HUES64 (cell line): ENCODE measurements at regions not wholly inside any gene's neighbourhood (a gene's known extent, or its start where the extent isn't known, plus 50 kb on each side); places are given as distances from the start of the nearest gene placed in this dataset.
"Not testable (repeated sequence)": the region's sequence is repeated elsewhere in the genome, so short reads cannot be mapped to it uniquely, and the experiment has no call there.

Source experiments
- H3K27ac ChIP-seq: 2 replicates; pipeline ENCODE4 v1.7.0; 2013; ENCODE audit warnings: low read depth, low read length, inconsistent platforms
- H3K27me3 ChIP-seq: 2 replicates; pipeline ENCODE4 v1.6.1; 2013; ENCODE audit warnings: mild to moderate bottlenecking, low read length; ENCODE audit not compliant: insufficient read depth
- H3K36me3 ChIP-seq: 2 replicates; pipeline ENCODE4 v1.6.1; 2013; ENCODE audit warnings: mild to moderate bottlenecking, low read length; ENCODE audit not compliant: insufficient read depth
- H3K4me1 ChIP-seq: 2 replicates; pipeline ENCODE4 v1.6.1; 2013; ENCODE audit warnings: mild to moderate bottlenecking, low read length, moderate library complexity; ENCODE audit not compliant: insufficient read depth
- H3K4me3 ChIP-seq: 2 replicates; pipeline ENCODE4 v1.5.1; 2013; ENCODE audit warnings: mild to moderate bottlenecking, low read length, moderate library complexity
- H3K9ac ChIP-seq: 2 replicates; pipeline ENCODE4 v1.6.1; 2013; ENCODE audit warnings: mild to moderate bottlenecking, low read depth, low read length
- H3K9me3 ChIP-seq: 2 replicates; pipeline ENCODE4 v1.6.1; 2013; ENCODE audit warnings: low read depth, low read length; ENCODE audit not compliant: insufficient read depth
- WGBS: fragments of 150-250, 120-280 bp; methylation state at CpG from one replicate; pipeline ENCODE4 v1.1.7; 2013; ENCODE audit warnings: missing lambda C conversion rate; 5-methylcytosine and 5-hydroxymethylcytosine counted together

GRCh38 chr16:87044829-87045228 lies 272.4 kb downstream of the C16orf95 start:
- no peaks in the 10 kb centered on the region for H3K36me3 ChIP-seq
- no peaks in the 10 kb centered on the region for H3K9me3 ChIP-seq
- H3K4me3 ChIP-seq, result no peak overlapping the region
- no peak overlapping the region for H3K27ac ChIP-seq
- 0 out of 2 replicates have a peak, but pooled peaks cover 8% of the 10 kb centered on the region for H3K4me1 ChIP-seq
- WGBS, result 89% methylated on average over 11 of the region's 11 CpGs
- no peaks in the 10 kb centered on the region for H3K27me3 ChIP-seq
- no peak overlapping the region for H3K9ac ChIP-seq

- no peaks in the 10 kb centered on the region for H3K9me3 ChIP-seq
- no peak overlapping the region for H3K9ac ChIP-seq
- H3K4me1 ChIP-seq, result 0 out of 2 replicates have a peak, but pooled peaks cover 8% of the 10 kb centered on the region
- WGBS, result 92% methylated on average over 25 of the region's 25 CpGs
- H3K27ac ChIP-seq, result no peak overlapping the region
- no peaks in the 10 kb centered on the region for H3K36me3 ChIP-seq
- H3K27me3 ChIP-seq, result no peaks in the 10 kb centered on the region
- H3K4me3 ChIP-seq, result no peak overlapping the region
Measured at GRCh38 chr16:87045466-87046216, 271.6 kb downstream of the C16orf95 start.

DNA sequence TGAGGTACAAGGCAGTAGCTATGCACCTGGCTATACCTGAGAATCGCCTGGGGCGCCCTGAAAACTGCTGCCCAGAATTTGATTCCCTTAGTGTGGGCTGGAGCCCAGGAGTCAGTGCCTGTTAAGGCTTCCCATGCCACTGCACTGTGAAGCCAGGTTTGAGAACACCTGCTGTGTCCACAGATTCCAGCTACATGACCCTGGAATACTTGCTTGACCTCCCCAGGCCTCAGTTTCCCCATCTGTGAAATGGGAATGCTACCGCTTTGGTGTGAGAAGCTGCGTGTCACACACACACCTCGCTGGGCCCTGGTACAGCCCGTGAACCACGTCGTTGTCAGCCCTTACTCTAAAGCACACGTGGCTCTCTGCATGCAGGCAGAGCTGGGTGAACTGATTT lies 271.0 kb downstream of the C16orf95 start:
- 93% methylated on average over 9 of the region's 9 CpGs for WGBS
- no peaks in the 10 kb centered on the region for H3K27me3 ChIP-seq
- H3K4me3 ChIP-seq, result no peak overlapping the region
- H3K4me1 ChIP-seq, result 0 out of 2 replicates have a peak, but pooled peaks cover 8% of the 10 kb centered on the region
- no peak overlapping the region for H3K27ac ChIP-seq
- H3K9me3 ChIP-seq, result no peaks in the 10 kb centered on the region
- H3K9ac ChIP-seq, result no peak overlapping the region
- no peaks in the 10 kb centered on the region for H3K36me3 ChIP-seq

GRCh38 chr16:87047221-87048037 lies 269.8 kb downstream of the C16orf95 start:
- Histone ChIP-seq H3K9ac (no peak overlapping the region), H3K27me3 (no peaks in the 10 kb centered on the region), H3K9me3 (no peaks in the 10 kb centered on the region), H3K36me3 (no peaks in the 10 kb centered on the region), H3K4me3 (no peak overlapping the region), H3K27ac (no peak overlapping the region), H3K4me1 (0 out of 2 replicates have a peak, but pooled peaks cover 8% of the 10 kb centered on the region)
- WGBS, result 61% methylated on average over 13 of the region's 13 CpGs

GRCh38 chr16:87048038-87048729 lies 269.0 kb downstream of the C16orf95 start:
- 88% methylated on average over 9 of the region's 9 CpGs for WGBS
- no peaks in the 10 kb centered on the region for H3K27me3 ChIP-seq

GRCh38 chr16:87048730-87049115 lies 268.5 kb downstream of the C16orf95 start:
- no peak overlapping the region for H3K4me3 ChIP-seq
- no peaks in the 10 kb centered on the region for H3K9me3 ChIP-seq
- H3K36me3 ChIP-seq, result no peaks in the 10 kb centered on the region
- H3K9ac ChIP-seq, result no peak overlapping the region
- H3K27ac ChIP-seq, result no peak overlapping the region
- 0 out of 2 replicates have a peak, but pooled peaks cover 8% of the 10 kb centered on the region for H3K4me1 ChIP-seq
- WGBS, result 94% methylated on average over 8 of the region's 8 CpGs
- no peaks in the 10 kb centered on the region for H3K27me3 ChIP-seq

More at GRCh38 chr16:87048038-87048729, 269.0 kb downstream of the C16orf95 start:
- Histone ChIP-seq H3K36me3 (no peaks in the 10 kb centered on the region), H3K9ac (no peak overlapping the region), H3K4me3 (no peak overlapping the region), H3K27ac (no peak overlapping the region), H3K4me1 (0 out of 2 replicates have a peak, but pooled peaks cover 8% of the 10 kb centered on the region), H3K9me3 (no peaks in the 10 kb centered on the region)

DNA sequence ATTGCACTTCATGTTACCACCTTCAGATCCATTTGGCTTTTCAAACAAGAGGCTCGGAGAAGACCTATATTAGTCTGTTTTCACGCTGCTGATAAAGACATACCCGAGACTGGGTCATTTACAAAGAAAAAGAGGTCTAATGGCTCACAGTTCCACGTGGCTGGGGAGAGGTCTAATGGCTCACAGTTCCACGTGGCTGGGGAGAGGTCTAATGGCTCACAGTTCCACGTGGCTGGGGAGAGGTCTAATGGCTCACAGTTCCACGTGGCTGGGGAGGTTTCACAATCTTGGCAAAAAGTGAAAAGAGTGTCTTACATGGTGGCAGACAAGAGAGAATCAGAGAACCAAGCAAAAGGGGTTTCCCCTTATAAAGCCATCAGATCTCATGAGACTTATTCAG lies 268.0 kb downstream of the C16orf95 start:
- 74% methylated on average over 7 of the region's 7 CpGs for WGBS
- not testable (repeated sequence) for H3K9me3 ChIP-seq, H3K36me3 ChIP-seq, H3K27me3 ChIP-seq, H3K4me1 ChIP-seq, H3K4me3 ChIP-seq, H3K9ac ChIP-seq, H3K27ac ChIP-seq

DNA sequence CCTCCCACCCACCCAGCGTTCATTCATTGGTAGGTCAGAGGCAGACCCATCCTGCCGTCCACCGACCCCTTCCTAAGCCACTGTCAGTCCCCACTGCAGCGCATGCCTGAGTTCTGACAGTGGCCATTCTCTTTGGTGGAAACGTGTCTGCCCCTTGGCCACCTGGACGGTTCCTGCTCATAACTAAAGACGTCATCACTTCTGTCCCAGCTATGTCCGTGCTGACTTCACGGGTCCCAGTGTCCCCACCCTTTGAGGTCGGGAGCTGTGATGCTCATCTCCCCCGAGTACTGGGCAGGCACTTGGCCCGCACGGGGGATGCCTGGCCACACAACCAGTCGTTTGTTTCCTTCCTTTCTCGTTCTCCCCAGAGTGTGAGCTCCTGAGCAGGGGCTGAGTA lies 267.1 kb downstream of the C16orf95 start:
- no peaks in the 10 kb centered on the region for H3K36me3 ChIP-seq
- 90% methylated on average over 15 of the region's 15 CpGs for WGBS

DNA sequence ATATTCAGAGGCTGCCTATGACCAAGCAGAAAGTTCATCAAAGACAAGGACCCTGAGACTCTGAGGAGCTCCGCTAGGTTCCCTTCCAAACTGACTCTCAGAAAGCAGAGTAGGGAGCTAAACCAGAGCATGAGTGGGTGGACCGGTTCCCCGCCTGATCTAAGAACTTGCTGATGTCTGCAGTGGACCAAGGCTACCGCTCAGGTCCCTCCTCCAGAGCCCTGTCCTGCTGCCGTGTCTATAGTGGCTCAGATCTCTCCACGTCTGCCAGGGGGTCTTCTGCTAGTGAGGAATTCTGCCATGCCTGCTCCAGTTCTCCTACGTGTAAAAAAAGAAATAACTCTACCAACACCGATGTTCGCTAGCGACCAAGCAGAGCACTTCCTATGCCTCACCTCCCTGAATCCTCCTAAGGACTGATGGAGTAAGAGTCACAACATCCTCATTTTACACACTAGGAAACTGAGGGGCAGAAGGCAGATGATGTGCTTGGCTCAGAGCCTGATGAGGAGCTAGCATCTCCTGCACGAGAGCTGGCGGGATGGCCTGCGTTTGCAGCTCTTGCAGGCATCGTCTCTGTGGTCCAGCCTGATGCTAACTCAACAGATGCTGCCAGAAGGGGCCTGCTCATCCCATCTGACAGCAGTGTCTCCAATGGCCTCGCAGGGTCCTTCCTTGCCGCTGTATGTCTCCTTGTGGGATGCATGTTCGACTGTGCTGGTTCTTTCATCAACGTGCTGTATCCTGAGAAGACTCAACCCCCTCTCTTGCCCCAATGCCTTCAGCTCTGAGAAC lies 265.5 kb downstream of the C16orf95 start:
- Histone ChIP-seq H3K9me3 (peaks cover 11% of the 10 kb centered on the region), H3K4me1 (0 out of 2 replicates have a peak, but pooled peaks cover 6% of the 10 kb centered on the region), H3K27me3 (peaks cover 3% of the 10 kb centered on the region; the same call in 1 of the 2 replicates), H3K4me3 (no peak overlapping the region), H3K27ac (no peak overlapping the region), H3K9ac (no peak overlapping the region), H3K36me3 (no peaks in the 10 kb centered on the region)
- WGBS, result 94% methylated on average over 18 of the region's 18 CpGs

More for the DNA sequence above, 267.1 kb downstream of the C16orf95 start:
- H3K27me3 ChIP-seq, result peaks cover 3% of the 10 kb centered on the region; the same call in 1 of the 2 replicates
- peaks cover 11% of the 10 kb centered on the region for H3K9me3 ChIP-seq
- H3K4me1 ChIP-seq, result 0 out of 2 replicates have a peak, but pooled peaks cover 8% of the 10 kb centered on the region
- H3K4me3 ChIP-seq, result no peak overlapping the region
- no peak overlapping the region for H3K27ac ChIP-seq
- no peak overlapping the region for H3K9ac ChIP-seq

DNA sequence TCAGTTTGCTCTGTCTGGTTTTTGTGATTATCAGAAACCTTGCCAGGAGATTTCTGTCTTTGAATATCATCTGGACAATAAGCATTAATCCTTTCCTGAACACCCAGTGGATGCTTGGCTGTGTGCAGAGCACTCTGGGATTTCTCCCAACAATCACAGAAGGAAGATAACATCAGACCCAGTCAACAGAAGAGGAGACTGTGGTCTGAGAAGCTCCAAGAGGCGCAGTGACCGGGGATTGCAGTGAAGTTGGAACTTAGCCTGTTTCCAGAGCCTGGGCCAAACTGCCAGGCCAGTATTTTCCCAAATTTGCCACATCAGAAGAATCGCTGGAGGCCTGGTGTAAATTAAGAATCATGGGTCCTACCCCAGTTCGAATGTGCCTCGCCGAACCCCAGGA lies 264.7 kb downstream of the C16orf95 start:
- no peak overlapping the region for H3K4me3 ChIP-seq
- peaks cover 11% of the 10 kb centered on the region for H3K9me3 ChIP-seq
- peaks cover 3% of the 10 kb centered on the region; the same call in 1 of the 2 replicates for H3K27me3 ChIP-seq
- 72% methylated on average over 6 of the region's 6 CpGs for WGBS
- H3K27ac ChIP-seq, result no peak overlapping the region
- H3K9ac ChIP-seq, result no peak overlapping the region
- no peaks in the 10 kb centered on the region for H3K4me1 ChIP-seq
- no peaks in the 10 kb centered on the region for H3K36me3 ChIP-seq
